Panc1 (cell line): ENCODE measurements at regions not wholly inside any gene's neighbourhood (a gene's known extent, or its start where the extent isn't known, plus 50 kb on each side); places are given as distances from the start of the nearest gene placed in this dataset.

Experiments used
- ATAC-seq: fragments of 200-7000 bp; cut with Tn5 transposase; 2 replicates; pipeline ENCODE4 v1.9.1; 2020; ENCODE audit warnings: mild to moderate bottlenecking, moderate library complexity
- BruUV-seq: library from RNA; stranded (reverse); fragments of 400-500 nt; replicated peaks from 2 replicates; lab custom pipeline; 2021; lab: Mats Ljungman, UMichigan
- CTCF ChIA-PET: fragments of 300-600 bp; sonication (Branson Sonifier 250); formaldehyde crosslinking; loops from one replicate; lab custom pipeline; 2022; ENCODE audit warnings: antibody characterized with exemption; lab: Charles Lee
- POLR2A ChIA-PET: fragments of 300-600 bp; sonication (Branson Sonifier 250); formaldehyde crosslinking; loops from one replicate; lab custom pipeline; 2022; ENCODE audit warnings: antibody characterized with exemption; lab: Charles Lee
- DNase-seq: peaks from one replicate; pipeline ENCODE4 v3.0.0-alpha.2; 2010; ENCODE audit warnings: low read depth, low spot score
- H3K27ac ChIP-seq: 2 replicates; pipeline ENCODE4 v1.5.1; 2011; ENCODE audit warnings: mild to moderate bottlenecking, low read length, inconsistent platforms
- H3K27me3 ChIP-seq: fragments of 200-500 bp; sonication (Bioruptor generic); 2 replicates; pipeline ENCODE4 v1.6.0; 2014; ENCODE audit warnings: low read length, inconsistent platforms; ENCODE audit not compliant: control insufficient read depth, insufficient read depth
- H3K36me3 ChIP-seq: fragments of 200-500 bp; sonication (Bioruptor generic); 2 replicates; pipeline ENCODE4 v1.5.1; 2014; ENCODE audit warnings: inconsistent platforms, mild to moderate bottlenecking, low read length, moderate library complexity; ENCODE audit not compliant: control insufficient read depth, insufficient read depth
- H3K4me1 ChIP-seq: 2 replicates; pipeline ENCODE4 v1.5.1; 2011; ENCODE audit warnings: inconsistent platforms, mild to moderate bottlenecking, low read length, moderate library complexity; ENCODE audit not compliant: control insufficient read depth, insufficient read depth
- H3K4me3 ChIP-seq, 2 experiments: 2 replicates each; pipeline ENCODE4 v1.5.1; 2011 to 2012; ENCODE audit warnings: low read depth in 2 of 2, low read length in 2 of 2, mild to moderate bottlenecking in 2 of 2, inconsistent platforms in 1 of 2, moderate library complexity in 1 of 2
- H3K9me3 ChIP-seq: fragments of 200-500 bp; sonication (Bioruptor generic); 2 replicates; pipeline ENCODE4 v1.5.1; 2014; ENCODE audit warnings: low read depth, mild to moderate bottlenecking, inconsistent platforms, low read length, moderate library complexity; ENCODE audit not compliant: control insufficient read depth, insufficient read depth
- CTCF ChIP-seq: fragments of 450-650 bp; IDR thresholded peaks from 2 replicates; pipeline ENCODE4 v1.5.1; 2017; ENCODE audit warnings: mild to moderate bottlenecking
- POLR2AphosphoS5 ChIP-seq: IDR thresholded peaks from 2 replicates; pipeline ENCODE4 v1.6.1; 2012; ENCODE audit warnings: mild to moderate bottlenecking, low read depth, low read length, moderate library complexity
- REST ChIP-seq, 2 experiments: IDR thresholded peaks; 2 replicates each; pipeline ENCODE4 v1.6.1; 2011 to 2012; ENCODE audit warnings: low read depth in 2 of 2, control low read depth in 1 of 2, low read length in 1 of 2, mild to moderate bottlenecking in 1 of 2, moderate library complexity in 1 of 2; ENCODE audit not compliant: insufficient read depth in 1 of 2
- SIN3A ChIP-seq: IDR thresholded peaks from 2 replicates; pipeline ENCODE4 v1.6.1; 2012; ENCODE audit warnings: low read depth, mild to moderate bottlenecking, low read length, moderate library complexity, borderline replicate concordance; ENCODE audit not compliant: insufficient read depth
- TCF7L2 ChIP-seq: IDR thresholded peaks from 2 replicates; pipeline ENCODE4 v1.6.1; 2011; ENCODE audit warnings: mild to moderate bottlenecking, low read depth, low read length, inconsistent platforms
- in situ Hi-C: cut with HindIII; loops from 2 replicates; pipeline ENCODE4 v1.10.0; 2016; ENCODE audit warnings: low sequenced_read_pairs, low pct_unique_long_range_greater_than_20kb
- intact Hi-C: fragments of 100-400 bp; cut with micrococcal nuclease; formaldehyde crosslinking; loops from one replicate; pipeline ENCODE4 v1.10.0; 2022; ENCODE audit not compliant: unreplicated experiment

DNA sequence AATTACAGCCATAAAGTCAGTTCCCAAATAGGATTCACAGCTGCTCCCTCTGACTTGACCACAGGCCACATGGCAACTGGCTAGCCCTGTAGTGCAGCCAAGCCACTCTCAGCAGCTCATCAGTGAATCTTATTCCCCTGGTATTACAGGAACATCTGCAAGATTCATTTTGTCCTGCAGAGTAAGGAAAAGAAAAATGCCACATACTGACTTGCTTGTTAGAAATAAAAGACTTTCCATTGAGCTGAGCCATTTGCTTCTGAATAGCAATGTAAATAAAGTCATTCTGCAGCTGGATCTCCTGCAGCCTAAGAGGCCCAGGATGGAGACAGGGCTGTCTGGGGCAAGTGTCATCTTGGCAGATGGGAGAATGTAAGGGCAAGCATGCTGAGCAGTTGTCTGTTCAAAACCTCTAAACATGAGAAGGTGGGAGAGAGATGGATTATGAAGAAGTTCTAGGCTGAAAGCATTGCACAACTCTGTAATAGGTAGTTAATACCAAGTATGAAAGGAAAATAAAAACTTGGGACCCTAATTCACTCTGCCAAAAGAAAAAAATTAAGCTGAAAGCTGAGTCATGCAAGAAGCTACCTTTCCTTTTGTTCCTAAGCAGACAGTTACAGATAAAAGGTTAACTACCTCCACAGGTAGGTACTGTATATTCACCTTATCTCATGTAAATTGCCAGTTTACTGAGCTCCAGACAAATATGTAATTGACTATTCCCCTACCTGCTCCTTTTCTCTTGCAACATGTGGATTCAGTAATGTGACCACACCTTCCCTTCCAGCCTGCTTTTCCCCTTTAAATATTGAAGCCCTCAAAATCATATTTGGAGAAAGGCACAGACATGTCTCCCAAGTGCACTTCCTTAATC, 244.4 kb upstream of the RAI14 start:
- BruUV-seq: no TSS peak

GRCh38 chr5:34412736-34413135, 243.4 kb upstream of the RAI14 start:
- Histone ChIP-seq H3K27me3 (no peaks in the 10 kb centered on the region), H3K9me3 (no peaks in the 10 kb centered on the region), H3K36me3 (no peaks in the 10 kb centered on the region), H3K27ac (no peak overlapping the region), H3K4me1 (no peaks in the 10 kb centered on the region), H3K4me3 (no peak overlapping the region)
- no TSS peak for BruUV-seq
- ChIA-PET POLR2A (no interaction called here), CTCF (no interaction called here)
- DNase-seq (no peak), ATAC-seq (no peak)
- TF ChIP-seq SIN3A: no peak
- TF ChIP-seq REST (IDR thresholded peaks at IDR 0.05; ENCODE audit: insufficient read depth in 1 of 2, low read depth in 2 of 2, low read length in 1 of 2): no peak
- in situ Hi-C loops (no loop called here), intact Hi-C loops (no loop called here)

More for the DNA sequence above, 244.4 kb upstream of the RAI14 start:
- Histone ChIP-seq H3K4me1 (no peaks in the 10 kb centered on the region), H3K9me3 (no peaks in the 10 kb centered on the region), H3K36me3 (no peaks in the 10 kb centered on the region), H3K4me3 (no peak overlapping the region), H3K27ac (no peak overlapping the region), H3K27me3 (no peaks in the 10 kb centered on the region)
- POLR2A ChIA-PET: interaction anchor here (0.5 kb wide), 1 partner anchor 620 kb away, joined by 3 read pairs; no protein-coding TSS in a partner anchor
- no peak for DNase-seq
- CTCF ChIA-PET: no interaction called here
- in situ Hi-C loops (no loop called here), intact Hi-C loops (no loop called here)
- no peak for TF ChIP-seq CTCF
- TF ChIP-seq SIN3A: no peak
- TF ChIP-seq REST (IDR thresholded peaks at IDR 0.05; ENCODE audit: insufficient read depth in 1 of 2, low read depth in 2 of 2, low read length in 1 of 2): no peak
- TF ChIP-seq TCF7L2: no peak
- no peak for TF ChIP-seq POLR2AphosphoS5
- ATAC-seq: no peak
